ENCODE measurements at regions not wholly inside any gene's neighbourhood (a gene's known extent, or its start where the extent isn't known, plus 50 kb on each side); places are given as distances from the start of the nearest gene placed in this dataset.

DNA sequence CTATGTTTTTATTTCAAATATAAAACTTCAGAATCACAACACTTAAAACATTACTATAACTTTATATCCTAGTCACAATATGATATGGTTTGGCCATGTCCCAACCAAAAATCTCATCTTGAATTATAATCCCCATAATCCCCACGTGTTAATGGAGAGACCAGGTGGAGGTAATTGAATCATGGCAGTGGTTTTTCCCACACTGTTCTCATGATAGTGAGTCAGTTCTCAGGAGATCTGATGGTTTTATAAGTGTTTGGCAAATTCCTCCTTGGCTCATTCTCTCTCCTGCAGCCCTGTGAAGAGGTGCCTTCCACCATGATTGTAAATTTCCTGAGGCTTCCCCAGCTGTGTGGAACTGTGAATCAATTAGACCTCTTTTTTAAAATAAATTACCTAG, 307.6 kb downstream of the SPRY2 start:
- Histone ChIP-seq H3K27ac (ENCODE audit: low read depth, low read length) (no peak overlapping the region), H3K4me3 (ENCODE audit: low read length) (no peak overlapping the region), H3K27me3 (ENCODE audit: control insufficient read depth, low read length) (no peaks in the 10 kb centered on the region), H3F3A (ENCODE audit: control insufficient read depth, insufficient read depth) (no peaks in the 10 kb centered on the region), H3K4me2 (ENCODE audit: low read length) (no peak overlapping the region), H3K9me3 (ENCODE audit: control insufficient read depth, insufficient read depth, low read length) (no peaks in the 10 kb centered on the region), H3K79me2 (ENCODE audit: control insufficient read depth, low read length) (no peaks in the 10 kb centered on the region), H3K4me1 (ENCODE audit: control insufficient read depth, low read length) (no peaks in the 10 kb centered on the region), H3K36me3 (ENCODE audit: control insufficient read depth, low read length) (no peaks in the 10 kb centered on the region), H3K9me2 (replicated peaks; ENCODE audit: control insufficient read depth, low read length) (no peaks in the 10 kb centered on the region), H4K20me1 (ENCODE audit: control insufficient read depth, insufficient read depth, low read depth, low read length) (no peaks in the 10 kb centered on the region)
- TF ChIP-seq EZH2phosphoT487 (IDR thresholded peaks at IDR 0.05; ENCODE audit: borderline replicate concordance, low read length) = no peak
- TF ChIP-seq, protein P1, sequence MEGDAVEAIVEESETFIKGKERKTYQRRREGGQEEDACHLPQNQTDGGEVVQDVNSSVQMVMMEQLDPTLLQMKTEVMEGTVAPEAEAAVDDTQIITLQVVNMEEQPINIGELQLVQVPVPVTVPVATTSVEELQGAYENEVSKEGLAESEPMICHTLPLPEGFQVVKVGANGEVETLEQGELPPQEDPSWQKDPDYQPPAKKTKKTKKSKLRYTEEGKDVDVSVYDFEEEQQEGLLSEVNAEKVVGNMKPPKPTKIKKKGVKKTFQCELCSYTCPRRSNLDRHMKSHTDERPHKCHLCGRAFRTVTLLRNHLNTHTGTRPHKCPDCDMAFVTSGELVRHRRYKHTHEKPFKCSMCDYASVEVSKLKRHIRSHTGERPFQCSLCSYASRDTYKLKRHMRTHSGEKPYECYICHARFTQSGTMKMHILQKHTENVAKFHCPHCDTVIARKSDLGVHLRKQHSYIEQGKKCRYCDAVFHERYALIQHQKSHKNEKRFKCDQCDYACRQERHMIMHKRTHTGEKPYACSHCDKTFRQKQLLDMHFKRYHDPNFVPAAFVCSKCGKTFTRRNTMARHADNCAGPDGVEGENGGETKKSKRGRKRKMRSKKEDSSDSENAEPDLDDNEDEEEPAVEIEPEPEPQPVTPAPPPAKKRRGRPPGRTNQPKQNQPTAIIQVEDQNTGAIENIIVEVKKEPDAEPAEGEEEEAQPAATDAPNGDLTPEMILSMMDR (IDR thresholded peaks at IDR 0.05; ENCODE audit: low read depth, low read length, poor library complexity, severe bottlenecking) = no peak

DNA sequence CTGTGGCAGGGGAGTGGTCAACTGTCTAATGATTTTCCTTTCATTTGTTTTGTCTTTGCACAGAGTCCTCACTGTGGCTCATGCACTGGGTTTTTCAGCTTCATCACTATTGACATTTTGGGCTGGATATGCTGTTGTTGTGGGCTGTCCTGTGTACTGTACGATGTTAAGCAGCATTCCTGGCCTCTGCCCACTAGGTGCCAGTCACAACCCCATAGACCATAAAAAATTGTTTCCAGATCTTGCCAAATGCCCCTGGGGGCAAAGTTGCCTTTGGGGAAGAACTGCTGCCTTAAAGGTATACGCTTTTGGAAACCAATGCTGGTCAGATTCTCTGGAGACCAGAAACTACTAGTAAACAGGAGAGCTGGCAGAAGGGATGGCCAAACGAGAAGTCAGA, 310.4 kb downstream of the SPRY2 start:
- Histone ChIP-seq H3F3A (ENCODE audit: control insufficient read depth, insufficient read depth) (no peaks in the 10 kb centered on the region), H3K9me2 (replicated peaks; ENCODE audit: control insufficient read depth, low read length) (no peaks in the 10 kb centered on the region), H3K9me3 (ENCODE audit: control insufficient read depth, insufficient read depth, low read length) (no peaks in the 10 kb centered on the region), H3K27me3 (ENCODE audit: control insufficient read depth, low read length) (no peaks in the 10 kb centered on the region), H3K4me2 (ENCODE audit: low read length) (no peak overlapping the region), H3K4me1 (ENCODE audit: control insufficient read depth, low read length) (no peaks in the 10 kb centered on the region), H3K79me2 (ENCODE audit: control insufficient read depth, low read length) (no peaks in the 10 kb centered on the region), H3K27ac (ENCODE audit: low read depth, low read length) (no peak overlapping the region), H3K4me3 (ENCODE audit: low read length) (no peak overlapping the region), H3K36me3 (ENCODE audit: control insufficient read depth, low read length) (no peaks in the 10 kb centered on the region), H4K20me1 (ENCODE audit: control insufficient read depth, insufficient read depth, low read depth, low read length) (no peaks in the 10 kb centered on the region)
- TF ChIP-seq, protein P1 (IDR thresholded peaks at IDR 0.05; ENCODE audit: low read depth, low read length, poor library complexity, severe bottlenecking) = no peak
- TF ChIP-seq EZH2phosphoT487 (IDR thresholded peaks at IDR 0.05; ENCODE audit: borderline replicate concordance, low read length) = no peak

- no peaks in the 10 kb centered on the region for H3K27me3 ChIP-seq (ENCODE audit: control insufficient read depth, low read length)
- H3K4me1 ChIP-seq (ENCODE audit: control insufficient read depth, low read length) = no peaks in the 10 kb centered on the region
- H3F3A ChIP-seq (ENCODE audit: control insufficient read depth, insufficient read depth) = no peaks in the 10 kb centered on the region
- TF ChIP-seq, protein P1 (IDR thresholded peaks at IDR 0.05; ENCODE audit: low read depth, low read length, poor library complexity, severe bottlenecking) = no peak
- no peak for TF ChIP-seq EZH2phosphoT487 (IDR thresholded peaks at IDR 0.05; ENCODE audit: borderline replicate concordance, low read length)
- no peaks in the 10 kb centered on the region for H3K79me2 ChIP-seq (ENCODE audit: control insufficient read depth, low read length)
- H3K9me3 ChIP-seq (ENCODE audit: control insufficient read depth, insufficient read depth, low read length) = no peaks in the 10 kb centered on the region
- no peak overlapping the region for H3K4me2 ChIP-seq (ENCODE audit: low read length)
- H3K36me3 ChIP-seq (ENCODE audit: control insufficient read depth, low read length) = no peaks in the 10 kb centered on the region
- no peaks in the 10 kb centered on the region for H3K9me2 ChIP-seq (replicated peaks; ENCODE audit: control insufficient read depth, low read length)
- no peak overlapping the region for H3K4me3 ChIP-seq (ENCODE audit: low read length)
- H4K20me1 ChIP-seq (ENCODE audit: control insufficient read depth, insufficient read depth, low read depth, low read length) = no peaks in the 10 kb centered on the region
- H3K27ac ChIP-seq (ENCODE audit: low read depth, low read length) = no peak overlapping the region
Measured at GRCh38 chr13:80029170-80029569, 311.8 kb downstream of the SPRY2 start.

- Histone ChIP-seq H3K27ac (ENCODE audit: low read depth, low read length) (no peak overlapping the region), H3K4me1 (ENCODE audit: control insufficient read depth, low read length) (no peaks in the 10 kb centered on the region), H3K36me3 (ENCODE audit: control insufficient read depth, low read length) (no peaks in the 10 kb centered on the region), H3F3A (ENCODE audit: control insufficient read depth, insufficient read depth) (no peaks in the 10 kb centered on the region), H3K9me2 (replicated peaks; ENCODE audit: control insufficient read depth, low read length) (no peaks in the 10 kb centered on the region), H3K9me3 (ENCODE audit: control insufficient read depth, insufficient read depth, low read length) (no peaks in the 10 kb centered on the region), H3K27me3 (ENCODE audit: control insufficient read depth, low read length) (no peaks in the 10 kb centered on the region), H4K20me1 (ENCODE audit: control insufficient read depth, insufficient read depth, low read depth, low read length) (no peaks in the 10 kb centered on the region), H3K4me2 (ENCODE audit: low read length) (no peak overlapping the region), H3K79me2 (ENCODE audit: control insufficient read depth, low read length) (no peaks in the 10 kb centered on the region), H3K4me3 (ENCODE audit: low read length) (no peak overlapping the region)
- TF ChIP-seq, protein P1 (IDR thresholded peaks at IDR 0.05; ENCODE audit: low read depth, low read length, poor library complexity, severe bottlenecking) = no peak
- TF ChIP-seq EZH2phosphoT487 (IDR thresholded peaks at IDR 0.05; ENCODE audit: borderline replicate concordance, low read length) = no peak
Measured at GRCh38 chr13:80022146-80022545, 318.8 kb downstream of the SPRY2 start.

Measured in DOHH2 (cell line).